ENCODE measurements at regions not wholly inside any gene's neighbourhood (a gene's known extent, or its start where the extent isn't known, plus 50 kb on each side); places are given as distances from the start of the nearest gene placed in this dataset.

DNA sequence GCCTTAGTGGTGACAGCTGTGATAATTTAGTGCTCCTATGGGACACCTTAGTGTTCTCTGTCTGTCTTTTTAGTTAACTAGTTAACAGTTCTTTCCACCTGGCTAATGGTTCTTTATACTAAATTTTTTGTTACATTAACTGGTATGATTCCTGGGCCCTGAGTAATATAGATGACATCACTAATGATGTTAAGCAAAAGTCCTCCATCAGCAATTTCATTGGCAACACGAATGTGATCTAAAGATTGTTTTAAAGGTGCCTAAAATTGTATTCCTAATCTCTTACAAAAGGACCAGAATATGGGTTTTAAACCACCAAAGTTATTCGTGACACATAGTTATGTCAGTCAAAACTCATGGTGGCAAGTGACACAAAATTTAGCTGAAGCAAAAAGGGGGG, 235.3 kb downstream of the TENT4A start:
- TF ChIP-seq, protein P1, sequence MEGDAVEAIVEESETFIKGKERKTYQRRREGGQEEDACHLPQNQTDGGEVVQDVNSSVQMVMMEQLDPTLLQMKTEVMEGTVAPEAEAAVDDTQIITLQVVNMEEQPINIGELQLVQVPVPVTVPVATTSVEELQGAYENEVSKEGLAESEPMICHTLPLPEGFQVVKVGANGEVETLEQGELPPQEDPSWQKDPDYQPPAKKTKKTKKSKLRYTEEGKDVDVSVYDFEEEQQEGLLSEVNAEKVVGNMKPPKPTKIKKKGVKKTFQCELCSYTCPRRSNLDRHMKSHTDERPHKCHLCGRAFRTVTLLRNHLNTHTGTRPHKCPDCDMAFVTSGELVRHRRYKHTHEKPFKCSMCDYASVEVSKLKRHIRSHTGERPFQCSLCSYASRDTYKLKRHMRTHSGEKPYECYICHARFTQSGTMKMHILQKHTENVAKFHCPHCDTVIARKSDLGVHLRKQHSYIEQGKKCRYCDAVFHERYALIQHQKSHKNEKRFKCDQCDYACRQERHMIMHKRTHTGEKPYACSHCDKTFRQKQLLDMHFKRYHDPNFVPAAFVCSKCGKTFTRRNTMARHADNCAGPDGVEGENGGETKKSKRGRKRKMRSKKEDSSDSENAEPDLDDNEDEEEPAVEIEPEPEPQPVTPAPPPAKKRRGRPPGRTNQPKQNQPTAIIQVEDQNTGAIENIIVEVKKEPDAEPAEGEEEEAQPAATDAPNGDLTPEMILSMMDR (conservative IDR thresholded peaks at IDR 0.05; ENCODE audit: low read depth, low read length) = no peak
- TF ChIP-seq POLR2A (IDR thresholded peaks at IDR 0.05; ENCODE audit: low read depth, low read length) (no peak), RAD21 (IDR thresholded peaks at IDR 0.05; ENCODE audit: low read length) (no peak), MAZ (IDR thresholded peaks at IDR 0.05; ENCODE audit: borderline replicate concordance, low read depth, low read length) (no peak), RCOR1 (IDR thresholded peaks at IDR 0.05; ENCODE audit: insufficient replicate concordance, low read length) (no peak), FOS (IDR thresholded peaks at IDR 0.05; ENCODE audit: low read depth, low read length) (no peak), BHLHE40 (IDR thresholded peaks at IDR 0.05; ENCODE audit: low read depth, low read length) (no peak), CEBPB (IDR thresholded peaks at IDR 0.05; ENCODE audit: low read depth, low read length) (no peak)

Measured in IMR-90 (cell line).